ENCODE measurements at regions not wholly inside any gene's neighbourhood (a gene's known extent, or its start where the extent isn't known, plus 50 kb on each side); places are given as distances from the start of the nearest gene placed in this dataset.

- no peak for TF ChIP-seq ZNF530 (tag by site-specific recombination; IDR thresholded peaks at IDR 0.05; ENCODE audit: low read depth)
- TF ChIP-seq ZNF792 (tag by site-specific recombination; IDR thresholded peaks at IDR 0.05) = no peak
- TF ChIP-seq ZNF341 (tag by site-specific recombination; IDR thresholded peaks at IDR 0.05; ENCODE audit: low read depth) = no peak
- no peak for TF ChIP-seq SP3 (tag by site-specific recombination; IDR thresholded peaks at IDR 0.05)
- TF ChIP-seq ZNF292 (tag by site-specific recombination; IDR thresholded peaks at IDR 0.05; ENCODE audit: borderline replicate concordance, low read depth) = no peak
- TF ChIP-seq ZNF416 (tag by site-specific recombination; IDR thresholded peaks at IDR 0.05) = no peak
- no peak for TF ChIP-seq BCL11B (tag by site-specific recombination; IDR thresholded peaks at IDR 0.05; ENCODE audit: low read depth)
Observed at GRCh38 chrX:43500996-43501694, 155.0 kb upstream of the MAOA start (continued).

GRCh38 chrX:43504394-43504793 lies 151.7 kb upstream of the MAOA start:
- ChIA-PET CTCF (interaction anchor here (0.7 kb wide), 1 partner anchor 332 kb away, joined by 3 read pairs; no protein-coding TSS in a partner anchor), POLR2A (no interaction called here)

GRCh38 chrX:43505769-43506168 lies 150.3 kb upstream of the MAOA start:
- no peak overlapping the region for H3K27ac ChIP-seq (ENCODE audit: extremely low read depth, low read depth, low read length)
- ChIA-PET POLR2A (no interaction called here), CTCF (no interaction called here)
- H3K9me3 ChIP-seq (ENCODE audit: control insufficient read depth, insufficient read depth, low read depth, low read length) = no peaks in the 10 kb centered on the region
- H3K4me3 ChIP-seq (ENCODE audit: low read depth, low read length) = no peak overlapping the region
- no peaks in the 10 kb centered on the region for H3K36me3 ChIP-seq (ENCODE audit: control insufficient read depth in 2 of 2, insufficient read depth in 1 of 2, low read length in 2 of 2)
- no peaks in the 10 kb centered on the region for H3K4me1 ChIP-seq (ENCODE audit: control insufficient read depth, insufficient read depth, low read length)
- TF ChIP-seq ZNF768 (tag by site-specific recombination; IDR thresholded peaks at IDR 0.05) = no peak
- TF ChIP-seq ZNF202 (tag by site-specific recombination; IDR thresholded peaks at IDR 0.05; ENCODE audit: borderline replicate concordance) = no peak

More at GRCh38 chrX:43504394-43504793, 151.7 kb upstream of the MAOA start:
- no peak overlapping the region for H3K4me3 ChIP-seq (ENCODE audit: low read depth, low read length)
- H3K27ac ChIP-seq (ENCODE audit: extremely low read depth, low read depth, low read length) = no peak overlapping the region
- TF ChIP-seq ZNF23 (tag by site-specific recombination; IDR thresholded peaks at IDR 0.05; ENCODE audit: borderline replicate concordance) = no peak
- peak; percentile 58; the same call in 1 of the 2 replicates for TF ChIP-seq TRIM28 (IDR thresholded peaks at IDR 0.05; ENCODE audit: borderline replicate concordance, low read length)
- no peaks in the 10 kb centered on the region for H3K9me3 ChIP-seq (ENCODE audit: control insufficient read depth, insufficient read depth, low read depth, low read length)
- H3K36me3 ChIP-seq (ENCODE audit: control insufficient read depth in 2 of 2, insufficient read depth in 1 of 2, low read length in 2 of 2) = no peaks in the 10 kb centered on the region
- H3K4me1 ChIP-seq (ENCODE audit: control insufficient read depth, insufficient read depth, low read length) = no peaks in the 10 kb centered on the region

GRCh38 chrX:43508694-43509093 lies 147.4 kb upstream of the MAOA start:
- POLR2A ChIA-PET = no interaction called here
- Histone ChIP-seq H3K4me1 (ENCODE audit: control insufficient read depth, insufficient read depth, low read length) (no peaks in the 10 kb centered on the region), H3K4me3 (ENCODE audit: low read depth, low read length) (no peak overlapping the region), H3K27ac (ENCODE audit: extremely low read depth, low read depth, low read length) (no peak overlapping the region), H3K36me3 (ENCODE audit: control insufficient read depth in 2 of 2, insufficient read depth in 1 of 2, low read length in 2 of 2) (no peaks in the 10 kb centered on the region), H3K9me3 (ENCODE audit: control insufficient read depth, insufficient read depth, low read depth, low read length) (no peaks in the 10 kb centered on the region)
- CTCF ChIA-PET = no interaction called here
- no peak for TF ChIP-seq ZNF138 (tag by site-specific recombination; IDR thresholded peaks at IDR 0.05; ENCODE audit: borderline replicate concordance)
- no peak for TF ChIP-seq ZNF214 (tag by site-specific recombination; IDR thresholded peaks at IDR 0.05; ENCODE audit: borderline replicate concordance)
- no peak for TF ChIP-seq ZNF148 (tag by site-specific recombination; IDR thresholded peaks at IDR 0.05; ENCODE audit: borderline replicate concordance)
- no peak for TF ChIP-seq ZNF157 (tag by site-specific recombination; IDR thresholded peaks at IDR 0.05)
- no peak for TF ChIP-seq REST (tag by site-specific recombination; IDR thresholded peaks at IDR 0.05)
- no peak for TF ChIP-seq ZNF175 (tag by site-specific recombination; IDR thresholded peaks at IDR 0.05)
- no peak for TF ChIP-seq EGR2 (tag by site-specific recombination; IDR thresholded peaks at IDR 0.05; ENCODE audit: low read depth)
- TF ChIP-seq ZBTB21 (tag by site-specific recombination; IDR thresholded peaks at IDR 0.05) = no peak
